AG09309 (cell line): ENCODE measurements at regions not wholly inside any gene's neighbourhood (a gene's known extent, or its start where the extent isn't known, plus 50 kb on each side); places are given as distances from the start of the nearest gene placed in this dataset.
"Not testable (repeated sequence)": the region's sequence is repeated elsewhere in the genome, so short reads cannot be mapped to it uniquely, and the experiment has no call there.

Experiments
- DNase-seq: peaks from one replicate; pipeline ENCODE4 v3.0.0-alpha.2; 2010; ENCODE audit warnings: low read depth
- H3K4me3 ChIP-seq: 2 replicates; pipeline ENCODE4 v1.5.1; 2011; ENCODE audit warnings: mild to moderate bottlenecking, low read depth, low read length, moderate library complexity; ENCODE audit not compliant: control insufficient read depth
- TF ChIP-seq, protein P1 (sequence below): IDR thresholded peaks from 2 replicates; pipeline ENCODE4 v1.5.1; 2011; ENCODE audit warnings: mild to moderate bottlenecking, low read depth, low read length, inconsistent platforms; ENCODE audit not compliant: insufficient read depth, control insufficient read depth; ENCODE audit errors: missing control alignments

DNA sequence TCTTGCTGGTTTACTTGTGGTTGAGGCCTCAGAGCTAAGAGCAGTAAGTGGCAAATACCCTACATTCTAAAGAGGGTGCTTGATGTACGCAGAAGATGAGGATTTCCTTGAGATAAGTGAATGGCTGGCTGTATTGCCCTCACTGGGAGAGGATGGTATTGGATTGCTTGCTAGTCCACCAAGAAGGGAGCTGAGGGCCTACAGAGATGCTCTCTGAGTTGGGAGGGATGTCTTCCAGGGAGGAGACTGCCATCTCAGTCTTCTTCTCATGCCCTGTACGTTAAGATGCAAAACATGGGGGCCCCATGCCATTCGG, 669.1 kb downstream of the UTRN start:
- H3K4me3 ChIP-seq, result no peak overlapping the region
- DNase-seq, result no peak
- TF ChIP-seq, protein P1, sequence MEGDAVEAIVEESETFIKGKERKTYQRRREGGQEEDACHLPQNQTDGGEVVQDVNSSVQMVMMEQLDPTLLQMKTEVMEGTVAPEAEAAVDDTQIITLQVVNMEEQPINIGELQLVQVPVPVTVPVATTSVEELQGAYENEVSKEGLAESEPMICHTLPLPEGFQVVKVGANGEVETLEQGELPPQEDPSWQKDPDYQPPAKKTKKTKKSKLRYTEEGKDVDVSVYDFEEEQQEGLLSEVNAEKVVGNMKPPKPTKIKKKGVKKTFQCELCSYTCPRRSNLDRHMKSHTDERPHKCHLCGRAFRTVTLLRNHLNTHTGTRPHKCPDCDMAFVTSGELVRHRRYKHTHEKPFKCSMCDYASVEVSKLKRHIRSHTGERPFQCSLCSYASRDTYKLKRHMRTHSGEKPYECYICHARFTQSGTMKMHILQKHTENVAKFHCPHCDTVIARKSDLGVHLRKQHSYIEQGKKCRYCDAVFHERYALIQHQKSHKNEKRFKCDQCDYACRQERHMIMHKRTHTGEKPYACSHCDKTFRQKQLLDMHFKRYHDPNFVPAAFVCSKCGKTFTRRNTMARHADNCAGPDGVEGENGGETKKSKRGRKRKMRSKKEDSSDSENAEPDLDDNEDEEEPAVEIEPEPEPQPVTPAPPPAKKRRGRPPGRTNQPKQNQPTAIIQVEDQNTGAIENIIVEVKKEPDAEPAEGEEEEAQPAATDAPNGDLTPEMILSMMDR, result no peak

DNA sequence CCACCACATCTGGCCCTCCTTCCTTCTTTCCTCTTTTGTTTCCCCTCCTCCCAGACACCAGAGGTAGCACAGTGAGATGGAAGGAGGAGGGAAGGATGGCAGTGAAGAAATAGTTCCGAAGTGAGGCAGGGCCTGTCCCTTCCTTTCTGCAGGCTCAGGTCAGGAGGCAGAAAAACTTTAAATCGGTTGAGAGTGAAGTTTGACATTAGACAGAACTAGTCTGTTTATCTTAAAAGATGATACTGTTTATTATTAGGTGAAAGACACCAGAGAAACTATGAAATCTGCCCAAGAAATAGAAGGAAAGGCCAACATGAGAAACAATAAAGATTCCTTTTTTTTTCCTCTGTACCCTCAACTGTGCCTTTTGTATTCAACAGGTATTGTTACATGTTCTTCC, 670.3 kb downstream of the UTRN start:
- DNase-seq, result no peak
- TF ChIP-seq, protein P1, result no peak

DNA sequence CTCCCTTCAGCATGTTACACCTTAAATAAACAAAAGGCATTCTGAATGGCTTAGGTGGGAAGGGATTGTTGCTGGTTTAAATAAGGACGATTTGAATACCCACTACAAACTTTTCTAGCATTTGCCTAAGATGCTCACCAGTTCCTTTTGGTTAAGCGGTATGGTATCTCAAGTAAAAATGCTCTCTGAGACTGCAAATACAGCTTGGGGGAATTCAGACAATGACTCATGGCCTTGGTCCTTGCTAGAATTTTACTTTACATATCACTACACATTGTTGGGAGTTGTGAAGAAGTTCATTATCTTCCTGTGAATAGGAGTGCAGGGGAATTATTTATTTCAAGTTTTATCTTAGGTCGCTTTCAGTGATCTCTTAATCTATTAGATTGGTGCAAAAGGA, 670.7 kb downstream of the UTRN start:
- no peak for DNase-seq
- H3K4me3 ChIP-seq, result no peak overlapping the region
- TF ChIP-seq, protein P1, result no peak

More for the DNA sequence above, 670.3 kb downstream of the UTRN start:
- no peak overlapping the region for H3K4me3 ChIP-seq

DNA sequence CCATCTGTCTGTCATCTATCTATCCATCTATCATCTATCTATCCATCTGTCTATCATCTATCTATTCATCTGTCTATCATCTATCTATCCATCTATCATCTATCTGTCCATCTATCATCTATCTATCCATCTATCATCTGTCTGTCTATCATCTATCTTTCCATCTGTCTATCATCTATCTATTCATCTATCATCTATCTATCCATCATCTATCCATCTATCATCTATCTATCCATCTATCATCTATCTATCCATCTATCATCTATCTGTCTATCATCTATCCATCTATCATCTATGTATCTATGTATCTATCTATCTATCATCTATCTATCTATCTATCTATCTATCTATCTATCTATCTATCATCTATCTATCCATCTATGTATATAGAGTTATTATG, 671.6 kb downstream of the UTRN start:
- not testable (repeated sequence) for DNase-seq, H3K4me3 ChIP-seq

DNA sequence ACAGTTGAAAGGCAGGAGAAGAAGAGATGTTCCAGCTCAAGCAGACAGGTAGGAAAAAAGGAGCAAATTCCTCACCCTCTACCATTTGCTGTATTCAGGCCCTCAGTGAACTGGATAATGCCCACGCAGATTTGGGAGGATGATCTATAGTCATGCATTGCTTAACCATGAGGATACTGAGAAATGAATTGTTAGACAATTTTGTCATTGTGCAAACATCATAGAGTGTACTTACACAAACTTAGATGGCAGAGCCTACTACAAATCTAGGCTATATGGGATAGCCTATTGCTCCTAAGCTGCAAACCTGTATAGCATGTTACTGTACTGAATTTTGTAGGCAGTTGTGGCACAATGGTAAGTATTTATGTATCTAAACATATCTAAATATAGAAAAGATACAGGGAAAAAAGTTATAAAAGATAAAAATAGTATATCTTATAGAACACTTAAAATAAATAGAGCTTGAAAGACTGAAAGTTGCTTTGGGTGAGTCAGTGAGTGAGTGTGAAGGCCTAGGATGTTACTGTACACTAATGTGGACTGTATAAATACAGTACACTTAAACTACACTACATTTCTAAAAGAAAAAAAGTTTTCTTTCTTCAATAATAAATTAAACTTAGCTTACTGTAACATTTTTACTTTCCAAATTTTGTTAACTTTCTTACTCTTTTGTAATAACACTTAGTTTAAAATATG, 672.3 kb downstream of the UTRN start:
- H3K4me3 ChIP-seq, result no peak overlapping the region
- DNase-seq, result no peak
- TF ChIP-seq, protein P1, result no peak

DNA sequence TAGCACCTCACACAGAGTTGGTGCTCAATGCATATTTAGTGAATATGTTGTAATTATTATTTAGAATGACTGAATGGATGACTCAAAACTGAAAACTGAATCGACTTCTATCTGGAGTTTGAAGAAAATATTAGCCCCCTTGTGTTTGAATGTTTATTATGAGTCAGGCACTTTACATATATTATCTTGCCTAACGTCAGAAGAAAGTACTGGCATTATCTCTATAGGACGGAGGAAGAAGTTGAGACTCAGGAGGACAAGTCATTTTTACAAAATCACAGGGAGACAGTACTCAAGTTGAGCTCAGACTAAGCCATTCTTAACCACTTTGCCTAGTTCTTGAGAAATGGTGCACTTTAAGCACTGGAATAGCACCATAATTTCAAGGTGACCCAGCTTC, 684.0 kb downstream of the UTRN start:
- DNase-seq, result no peak
- H3K4me3 ChIP-seq, result no peak overlapping the region
- TF ChIP-seq, protein P1, result no peak

DNA sequence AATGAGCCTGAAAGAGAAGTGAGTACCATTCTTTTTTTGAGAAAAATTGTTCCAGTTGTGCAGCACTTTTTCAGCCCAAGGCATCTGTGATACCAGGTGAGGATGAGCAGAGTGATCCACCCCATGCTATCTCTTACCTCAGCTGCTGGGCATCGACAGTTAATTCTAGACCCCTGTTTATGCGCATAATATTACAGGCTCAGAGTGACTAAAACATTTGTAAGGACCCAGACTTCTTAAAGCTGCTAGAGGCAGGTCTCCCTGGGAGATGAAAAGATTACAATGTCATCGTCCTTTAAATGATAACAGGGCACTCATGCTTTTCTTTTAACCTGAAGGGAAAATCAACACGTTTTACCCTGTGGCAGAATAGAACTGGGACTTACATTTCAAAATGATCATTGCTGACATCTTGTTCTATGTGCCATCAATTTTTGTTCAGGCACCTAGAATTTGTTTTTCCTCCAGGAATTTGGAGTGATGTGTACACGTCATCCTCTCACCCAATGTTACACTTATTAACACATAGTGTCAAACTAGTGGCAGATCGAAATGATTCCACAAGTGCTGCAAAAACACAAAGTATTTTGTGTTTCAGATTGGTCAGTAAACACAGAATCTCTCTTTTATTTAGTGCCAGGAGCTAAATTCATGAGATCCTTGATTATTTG, 684.6 kb downstream of the UTRN start:
- no peak overlapping the region for H3K4me3 ChIP-seq
- DNase-seq, result no peak
- TF ChIP-seq, protein P1, result no peak

DNA sequence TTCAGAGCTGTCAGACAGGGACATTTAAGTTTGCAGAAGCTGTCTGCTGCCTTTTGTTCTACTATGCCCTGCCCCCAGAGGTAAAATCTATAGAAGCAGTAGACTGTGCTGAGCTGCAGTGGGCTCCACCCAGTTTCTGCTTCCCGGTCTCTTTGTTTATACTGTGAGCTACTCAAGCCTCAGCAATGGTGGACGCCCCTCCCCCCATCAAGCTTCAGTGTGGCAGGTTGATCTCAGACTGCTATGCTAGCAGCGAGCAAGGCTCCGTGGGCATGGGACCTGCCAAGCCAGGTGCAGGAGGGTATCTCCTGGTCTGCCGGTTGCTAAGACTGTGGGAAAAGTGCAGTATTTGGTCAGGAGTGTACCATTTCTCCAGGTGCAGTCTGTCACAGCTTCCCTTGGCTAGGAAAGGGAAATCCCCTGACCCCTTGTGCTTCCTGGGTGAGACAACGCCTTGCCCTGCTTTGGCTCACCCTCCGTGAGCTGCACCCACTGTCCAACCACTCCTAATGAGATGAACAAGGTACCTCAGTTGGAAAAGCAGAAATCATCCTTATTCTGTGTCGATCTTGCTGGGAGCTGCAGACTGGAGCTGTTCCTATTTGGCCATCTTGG, 692.2 kb downstream of the UTRN start:
- H3K4me3 ChIP-seq, DNase-seq: not testable (repeated sequence)
